ENCODE measurements at regions not wholly inside any gene's neighbourhood (a gene's known extent, or its start where the extent isn't known, plus 50 kb on each side); places are given as distances from the start of the nearest gene placed in this dataset.

GRCh38 chr6:165760126-165760802, 97.2 kb upstream of the PDE10A start:
- ATAC-seq (no peak), DNase-seq (no peak)
- Histone ChIP-seq H3K27ac (ENCODE audit: low read length) (no peak overlapping the region), H3K4me1 (ENCODE audit: control insufficient read depth, insufficient read depth, low read length) (no peaks in the 10 kb centered on the region), H3K4me3 (ENCODE audit: low read length) (no peak overlapping the region), H3K27me3 (ENCODE audit: control insufficient read depth, insufficient read depth) (no peaks in the 10 kb centered on the region), H3K9me3 (ENCODE audit: control insufficient read depth, low read length) (no peaks in the 10 kb centered on the region)
- 90% methylated on average over 7 of the region's 7 CpGs for WGBS
- intact Hi-C loops (cut with DNase I): no loop called here

DNA sequence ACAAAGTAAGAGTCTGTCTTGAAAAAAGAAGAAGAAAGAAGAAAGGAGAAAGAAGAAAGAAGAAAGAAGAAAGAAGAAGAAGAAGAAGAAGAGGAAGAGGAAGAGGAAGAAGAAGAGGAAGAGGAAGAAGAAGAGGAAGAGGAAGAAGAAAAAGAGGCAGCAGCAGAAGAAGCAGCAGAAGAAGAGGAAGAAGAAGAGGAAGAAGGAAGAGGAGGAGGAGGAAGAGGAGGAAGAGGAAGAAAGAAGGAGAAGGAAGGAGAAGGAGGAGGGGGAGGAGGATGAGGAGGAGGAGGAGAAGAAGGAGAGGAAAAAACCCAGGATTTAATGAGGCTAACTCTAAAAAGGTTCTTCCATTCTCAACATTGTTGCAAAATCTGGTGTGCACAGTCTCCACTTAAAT, 95.4 kb upstream of the PDE10A start:
- H3K27me3 ChIP-seq (ENCODE audit: control insufficient read depth, insufficient read depth): no peaks in the 10 kb centered on the region
- DNase-seq (no peak), ATAC-seq (no peak)
- no peaks in the 10 kb centered on the region for H3K9me3 ChIP-seq (ENCODE audit: control insufficient read depth, low read length)
- H3K27ac ChIP-seq (ENCODE audit: low read length): no peak overlapping the region
- H3K4me1 ChIP-seq (ENCODE audit: control insufficient read depth, insufficient read depth, low read length): no peaks in the 10 kb centered on the region
- H3K4me3 ChIP-seq (ENCODE audit: low read length): no peak overlapping the region
- intact Hi-C loops (cut with DNase I): no loop called here

- Histone ChIP-seq H3K9me3 (ENCODE audit: control insufficient read depth, low read length) (no peaks in the 10 kb centered on the region), H3K4me1 (ENCODE audit: control insufficient read depth, insufficient read depth, low read length) (no peaks in the 10 kb centered on the region), H3K27ac (ENCODE audit: low read length) (no peak overlapping the region), H3K4me3 (ENCODE audit: low read length) (no peak overlapping the region), H3K27me3 (ENCODE audit: control insufficient read depth, insufficient read depth) (no peaks in the 10 kb centered on the region)
- ATAC-seq (no peak), DNase-seq (no peak)
- intact Hi-C loops (cut with DNase I): no loop called here
- 80% methylated on average over 4 of the region's 4 CpGs for WGBS
Measured at GRCh38 chr6:165755583-165755982, 92.5 kb upstream of the PDE10A start.

DNA sequence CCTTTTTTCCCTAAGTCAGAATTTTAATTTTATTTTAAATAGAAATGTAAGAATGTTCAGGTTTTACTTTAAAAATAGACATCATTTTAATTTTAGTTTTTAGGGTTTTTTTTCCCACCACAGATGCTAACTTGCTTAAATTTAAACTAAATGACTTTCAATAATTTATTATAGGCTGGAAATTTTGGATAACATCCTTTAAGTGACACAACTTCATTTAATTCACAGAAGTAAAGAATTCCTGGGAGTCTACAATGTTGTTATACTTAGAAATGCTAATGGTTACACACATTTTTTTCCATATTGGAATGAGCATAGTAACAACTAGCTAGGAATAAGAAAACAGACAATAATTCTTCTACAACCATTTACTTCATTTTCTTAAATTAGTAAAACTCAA, 90.5 kb upstream of the PDE10A start:
- DNase-seq: no peak
- no peak overlapping the region for H3K4me3 ChIP-seq (ENCODE audit: low read length)
- H3K4me1 ChIP-seq (ENCODE audit: control insufficient read depth, insufficient read depth, low read length): no peaks in the 10 kb centered on the region
- intact Hi-C loops (cut with DNase I): no loop called here
- no peaks in the 10 kb centered on the region for H3K9me3 ChIP-seq (ENCODE audit: control insufficient read depth, low read length)
- ATAC-seq: no peak
- H3K27ac ChIP-seq (ENCODE audit: low read length): no peak overlapping the region
- no peaks in the 10 kb centered on the region for H3K27me3 ChIP-seq (ENCODE audit: control insufficient read depth, insufficient read depth)

- Histone ChIP-seq H3K27me3 (ENCODE audit: control insufficient read depth, insufficient read depth) (no peaks in the 10 kb centered on the region), H3K4me1 (ENCODE audit: control insufficient read depth, insufficient read depth, low read length) (no peaks in the 10 kb centered on the region), H3K27ac (ENCODE audit: low read length) (no peak overlapping the region), H3K9me3 (ENCODE audit: control insufficient read depth, low read length) (no peaks in the 10 kb centered on the region), H3K4me3 (ENCODE audit: low read length) (no peak overlapping the region)
- DNase-seq: no peak
- no peak for ATAC-seq
- intact Hi-C loops (cut with DNase I): no loop called here
- 91% methylated on average over 3 of the region's 3 CpGs for WGBS
Measured at GRCh38 chr6:165752451-165752850, 89.4 kb upstream of the PDE10A start.

DNA sequence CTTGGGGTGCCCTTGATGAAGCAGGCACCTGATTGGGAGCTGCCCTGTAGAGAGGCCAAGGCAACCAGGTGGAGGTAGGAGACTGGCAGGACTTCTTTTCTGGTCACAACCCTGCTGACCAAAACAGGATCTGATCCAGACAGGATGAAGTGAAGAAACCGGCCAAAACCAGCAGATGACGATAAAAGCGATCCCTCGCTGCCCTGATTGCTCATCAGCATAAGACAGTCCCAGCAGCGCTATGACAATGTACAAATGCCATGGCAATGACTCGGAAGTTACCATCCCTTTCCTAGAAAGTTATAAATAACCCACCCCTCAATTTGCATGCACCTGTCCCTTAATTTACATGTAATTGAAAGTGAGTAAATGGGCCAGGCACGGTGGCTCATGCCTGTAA, 88.4 kb upstream of the PDE10A start:
- no peak overlapping the region for H3K4me3 ChIP-seq (ENCODE audit: low read length)
- no peaks in the 10 kb centered on the region for H3K4me1 ChIP-seq (ENCODE audit: control insufficient read depth, insufficient read depth, low read length)
- H3K27me3 ChIP-seq (ENCODE audit: control insufficient read depth, insufficient read depth): no peaks in the 10 kb centered on the region
- no peak overlapping the region for H3K27ac ChIP-seq (ENCODE audit: low read length)
- WGBS: 85% methylated on average over 7 of the region's 7 CpGs
- DNase-seq (no peak), ATAC-seq (no peak)
- intact Hi-C loops (cut with DNase I): no loop called here
- H3K9me3 ChIP-seq (ENCODE audit: control insufficient read depth, low read length): no peaks in the 10 kb centered on the region

DNA sequence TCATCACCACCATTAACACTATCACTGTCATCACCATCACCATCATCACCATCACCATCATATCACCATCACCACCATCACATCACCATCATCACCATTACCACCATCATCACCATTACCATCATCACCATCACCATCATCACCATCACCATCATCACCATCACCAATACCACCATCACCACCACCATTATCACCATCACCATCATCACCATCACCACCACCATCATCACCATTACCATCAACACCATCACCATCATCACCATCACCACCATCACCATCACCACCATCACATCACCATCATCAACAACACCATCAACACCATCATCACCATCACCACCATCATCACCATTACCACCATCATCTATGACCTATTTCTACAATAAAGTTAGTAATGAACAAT, 86.1 kb upstream of the PDE10A start:
- H3K27ac ChIP-seq (ENCODE audit: low read length): no peak overlapping the region
- H3K9me3 ChIP-seq (ENCODE audit: control insufficient read depth, low read length): no peaks in the 10 kb centered on the region
- H3K4me1 ChIP-seq (ENCODE audit: control insufficient read depth, insufficient read depth, low read length): no peaks in the 10 kb centered on the region
- ATAC-seq (no peak), DNase-seq (no peak)
- intact Hi-C loops (cut with DNase I): no loop called here
- H3K4me3 ChIP-seq (ENCODE audit: low read length): no peak overlapping the region
- no peaks in the 10 kb centered on the region for H3K27me3 ChIP-seq (ENCODE audit: control insufficient read depth, insufficient read depth)

GRCh38 chr6:165748390-165748789, 85.3 kb upstream of the PDE10A start:
- no peaks in the 10 kb centered on the region for H3K4me1 ChIP-seq (ENCODE audit: control insufficient read depth, insufficient read depth, low read length)
- H3K4me3 ChIP-seq (ENCODE audit: low read length): no peak overlapping the region
- H3K9me3 ChIP-seq (ENCODE audit: control insufficient read depth, low read length): no peaks in the 10 kb centered on the region
- H3K27ac ChIP-seq (ENCODE audit: low read length): no peak overlapping the region
- no peaks in the 10 kb centered on the region for H3K27me3 ChIP-seq (ENCODE audit: control insufficient read depth, insufficient read depth)
- intact Hi-C loops (cut with DNase I): no loop called here
- WGBS: 85% methylated on average over 6 of the region's 6 CpGs
- ATAC-seq (no peak), DNase-seq (no peak)

GRCh38 chr6:165747963-165748362, 84.9 kb upstream of the PDE10A start:
- intact Hi-C loops (cut with DNase I): no loop called here
- no peak overlapping the region for H3K4me3 ChIP-seq (ENCODE audit: low read length)
- no peaks in the 10 kb centered on the region for H3K27me3 ChIP-seq (ENCODE audit: control insufficient read depth, insufficient read depth)
- H3K9me3 ChIP-seq (ENCODE audit: control insufficient read depth, low read length): no peaks in the 10 kb centered on the region
- DNase-seq (no peak), ATAC-seq (no peak)
- no peak overlapping the region for H3K27ac ChIP-seq (ENCODE audit: low read length)
- H3K4me1 ChIP-seq (ENCODE audit: control insufficient read depth, insufficient read depth, low read length): no peaks in the 10 kb centered on the region
- WGBS: 83% methylated on average over 4 of the region's 4 CpGs

DNA sequence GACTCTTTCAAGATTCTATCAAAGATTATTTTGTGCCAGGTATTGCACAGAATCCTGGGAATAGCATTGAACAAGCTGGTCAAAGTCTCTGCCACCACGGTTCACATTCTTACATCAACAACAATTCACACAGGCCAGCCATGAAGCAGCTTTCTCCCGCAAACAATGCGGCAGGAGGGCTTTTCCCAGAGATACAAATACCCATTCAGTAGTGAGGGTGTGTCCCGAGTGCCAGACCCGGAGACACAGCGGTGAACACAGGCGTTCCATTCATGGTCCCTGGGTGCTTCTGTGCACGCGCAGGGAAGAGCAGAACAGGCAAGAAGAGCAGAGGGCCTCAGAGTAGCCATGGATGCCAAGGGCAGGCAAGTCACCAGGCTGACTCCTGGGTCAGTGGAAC, 83.3 kb upstream of the PDE10A start:
- no peaks in the 10 kb centered on the region for H3K9me3 ChIP-seq (ENCODE audit: control insufficient read depth, low read length)
- ATAC-seq (no peak), DNase-seq (no peak)
- WGBS: 87% methylated on average over 9 of the region's 9 CpGs
- no peaks in the 10 kb centered on the region for H3K4me1 ChIP-seq (ENCODE audit: control insufficient read depth, insufficient read depth, low read length)
- no peak overlapping the region for H3K4me3 ChIP-seq (ENCODE audit: low read length)
- no peak overlapping the region for H3K27ac ChIP-seq (ENCODE audit: low read length)
- no peaks in the 10 kb centered on the region for H3K27me3 ChIP-seq (ENCODE audit: control insufficient read depth, insufficient read depth)
- intact Hi-C loops (cut with DNase I): no loop called here

- no peak overlapping the region for H3K27ac ChIP-seq (ENCODE audit: low read length)
- WGBS: 89% methylated on average over 3 of the region's 3 CpGs
- intact Hi-C loops (cut with DNase I): no loop called here
- no peaks in the 10 kb centered on the region for H3K9me3 ChIP-seq (ENCODE audit: control insufficient read depth, low read length)
- no peaks in the 10 kb centered on the region for H3K4me1 ChIP-seq (ENCODE audit: control insufficient read depth, insufficient read depth, low read length)
- no peak for ATAC-seq
- no peak overlapping the region for H3K4me3 ChIP-seq (ENCODE audit: low read length)
- no peak for DNase-seq
- H3K27me3 ChIP-seq (ENCODE audit: control insufficient read depth, insufficient read depth): no peaks in the 10 kb centered on the region
Measured at GRCh38 chr6:165745492-165745891, 82.5 kb upstream of the PDE10A start.

- ATAC-seq: no peak
- intact Hi-C loops (cut with DNase I): no loop called here
- Histone ChIP-seq H3K27me3 (ENCODE audit: control insufficient read depth, insufficient read depth) (no peaks in the 10 kb centered on the region), H3K9me3 (ENCODE audit: control insufficient read depth, low read length) (no peaks in the 10 kb centered on the region), H3K4me3 (ENCODE audit: low read length) (no peak overlapping the region), H3K27ac (ENCODE audit: low read length) (no peak overlapping the region), H3K4me1 (ENCODE audit: control insufficient read depth, insufficient read depth, low read length) (no peaks in the 10 kb centered on the region)
- no peak for DNase-seq
- 25% methylated on average over 1 of the region's 1 CpG for WGBS
Measured at GRCh38 chr6:165744555-165745228, 81.7 kb upstream of the PDE10A start.

All from right cardiac atrium (tissue), 5 donors.